ENCODE measurements at regions not wholly inside any gene's neighbourhood (a gene's known extent, or its start where the extent isn't known, plus 50 kb on each side); places are given as distances from the start of the nearest gene placed in this dataset.

DNA sequence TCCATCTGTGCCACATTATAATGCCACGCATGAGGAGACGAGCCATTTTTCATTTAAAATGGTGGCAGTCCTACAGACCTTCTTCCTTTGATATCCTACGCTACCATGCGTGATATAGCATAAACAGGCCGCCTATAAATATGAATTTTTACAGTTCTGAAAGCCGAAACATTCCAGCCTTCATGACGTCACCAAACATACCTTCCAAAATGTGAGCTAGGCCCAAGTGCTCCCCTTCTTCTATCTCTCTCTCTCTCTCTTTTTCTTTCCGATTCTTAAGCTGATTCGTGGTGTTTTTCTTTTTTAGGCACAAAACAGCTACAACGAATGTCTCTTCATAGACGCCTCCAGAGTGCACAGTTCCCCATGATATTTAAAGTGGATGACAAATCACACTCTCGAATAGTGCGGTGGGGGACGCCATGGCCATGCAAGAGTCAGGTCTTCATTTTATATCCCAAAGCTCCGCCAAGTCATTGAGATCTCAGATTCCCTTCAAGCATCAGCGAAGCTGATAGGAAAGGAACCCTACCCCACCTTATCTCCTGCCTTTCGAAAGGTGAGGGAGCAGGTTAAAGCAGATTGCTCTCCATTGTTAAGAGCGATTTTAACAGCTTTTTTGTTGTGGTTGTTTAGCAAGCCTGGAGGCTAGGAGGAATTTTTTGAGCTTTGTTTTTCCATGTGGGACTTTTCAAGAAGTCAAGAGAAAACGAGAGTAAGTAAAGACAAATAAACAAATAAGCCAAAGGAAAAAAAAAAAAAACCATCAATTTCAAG lies 436.3 kb downstream of the CMPK2 start:
- TF ChIP-seq ARNTL (CRISPR knock-in tag; IDR thresholded peaks at IDR 0.05; ENCODE audit: borderline replicate concordance, low read depth): no peak
- no peak for TF ChIP-seq ISL1 (CRISPR knock-in tag; IDR thresholded peaks at IDR 0.05)
- TF ChIP-seq ZFP3 (CRISPR knock-in tag; IDR thresholded peaks at IDR 0.05): no peak
- TF ChIP-seq CREB5 (CRISPR knock-in tag; IDR thresholded peaks at IDR 0.05; ENCODE audit: low read depth): no peak
- TF ChIP-seq RARB (CRISPR knock-in tag; IDR thresholded peaks at IDR 0.05): no peak

Measured in SK-N-SH treated with all-trans-retinoic acid at 6 μM for 48 hours (cell line).